ENCODE measurements at regions not wholly inside any gene's neighbourhood (a gene's known extent, or its start where the extent isn't known, plus 50 kb on each side); places are given as distances from the start of the nearest gene placed in this dataset.

GRCh38 chrX:40885989-40886388 is 150.6 kb upstream of the MED14 start:
- TF ChIP-seq CTCF (conservative IDR thresholded peaks at IDR 0.05 in 1 of 2, IDR thresholded peaks at IDR 0.05 in 1 of 2; ENCODE audit: extremely low read depth in 1 of 2, insufficient read depth in 1 of 2, low read depth in 1 of 2, low read length in 2 of 2), result no peak
- no peak for TF ChIP-seq EZH2 (IDR thresholded peaks at IDR 0.05; ENCODE audit: borderline replicate concordance, low read length)

All from mammary epithelial cell (primary cell).